Stimulated activated CD4-positive, alpha-beta T cell treated with anti-CD3 and anti-CD28 coated beads, TNF-alpha, amount 100 ng/mL, for 1 hour (primary cell): ENCODE measurements at regions not wholly inside any gene's neighbourhood (a gene's known extent, or its start where the extent isn't known, plus 50 kb on each side); places are given as distances from the start of the nearest gene placed in this dataset.
A peak's percentile ranks its signal among the peaks of the same experiment; 100 is the strongest.

Experiments used
- DNase-seq, 3 donors: peaks; one replicate each; pipeline ENCODE4 v3.0.0-alpha.2; 2020; ENCODE audit warnings: low read depth in 3 of 3, low spot score in 1 of 3

GRCh38 chr2:176597916-176598315, 328.7 kb downstream of the MTX2 start:
- no peak for DNase-seq

- DNase-seq = no peak
Observed at GRCh38 chr2:176598351-176598750, 329.1 kb downstream of the MTX2 start.

- no peak for DNase-seq
Observed at GRCh38 chr2:176599796-176600485, 330.7 kb downstream of the MTX2 start.

GRCh38 chr2:176601066-176601465, 331.8 kb downstream of the MTX2 start:
- no peak for DNase-seq

GRCh38 chr2:176612036-176612435, 342.8 kb downstream of the MTX2 start:
- DNase-seq = no peak

- DNase-seq = no peak
Observed at GRCh38 chr2:176612736-176613135, 343.5 kb downstream of the MTX2 start.

GRCh38 chr2:176613323-176613987, 344.2 kb downstream of the MTX2 start:
- DNase-seq = no peak

GRCh38 chr2:176614049-176614448, 344.8 kb downstream of the MTX2 start:
- DNase-seq = no peak

GRCh38 chr2:176614930-176615329, 345.7 kb downstream of the MTX2 start:
- DNase-seq = no peak

GRCh38 chr2:176619504-176619903, 350.3 kb downstream of the MTX2 start:
- DNase-seq = no peak

- no peak for DNase-seq
Observed at GRCh38 chr2:176621350-176621749, 352.1 kb downstream of the MTX2 start.

- no peak for DNase-seq
Observed at GRCh38 chr2:176622792-176623191, 353.6 kb downstream of the MTX2 start.

- no peak for DNase-seq
Observed at GRCh38 chr2:176626796-176627195, 357.6 kb downstream of the MTX2 start.

GRCh38 chr2:176628438-176628837, 359.2 kb downstream of the MTX2 start:
- no peak for DNase-seq

GRCh38 chr2:176633754-176634153, 364.5 kb downstream of the MTX2 start:
- DNase-seq = no peak

GRCh38 chr2:176636401-176636800, 367.2 kb downstream of the MTX2 start:
- no peak for DNase-seq

GRCh38 chr2:176637142-176637485, 367.9 kb downstream of the MTX2 start:
- no peak for DNase-seq

- DNase-seq = no peak
Observed at GRCh38 chr2:176637486-176638166, 368.4 kb downstream of the MTX2 start.

GRCh38 chr2:176638167-176639015, 369.1 kb downstream of the MTX2 start:
- DNase-seq = peak in 1 of 3 donors; percentile 34

GRCh38 chr2:176639016-176639343, 369.7 kb downstream of the MTX2 start:
- DNase-seq = no peak

- DNase-seq = no peak
Observed at GRCh38 chr2:176639671-176640070, 370.4 kb downstream of the MTX2 start.

GRCh38 chr2:176641436-176641835, 372.2 kb downstream of the MTX2 start:
- no peak for DNase-seq
